Psoas muscle (tissue), 7 donors: ENCODE measurements at regions not wholly inside any gene's neighbourhood (a gene's known extent, or its start where the extent isn't known, plus 50 kb on each side); places are given as distances from the start of the nearest gene placed in this dataset.

Experiments used
- ATAC-seq, 4 donors: fragments of 200-7000 bp; cut with Tn5 transposase; one replicate each; pipeline ENCODE4 v1.9.1; 2020; ENCODE audit warnings: moderate library complexity in 3 of 4, mild to moderate bottlenecking in 2 of 4
- DNase-seq, 2 donors: peaks; one replicate each; pipeline ENCODE4 v3.0.0-alpha.2; 2020
- H3K27ac ChIP-seq: fragments of 200-600 bp; one replicate; pipeline ENCODE4 v1.8.0; 2022
- H3K27me3 ChIP-seq, 3 donors: fragments of 200-600 bp in 1 of 3; one replicate each; pipeline versions ENCODE4 v1.6.1 to v1.8.0; 2013 to 2022; ENCODE audit warnings: low read length in 2 of 3, mild to moderate bottlenecking in 2 of 3, moderate library complexity in 1 of 3; ENCODE audit not compliant: insufficient read depth in 3 of 3
- H3K36me3 ChIP-seq, 2 donors: fragments of 200-600 bp in 1 of 2; one replicate each; pipeline versions ENCODE4 v1.6.1 to v1.8.0; 2013 to 2022; ENCODE audit warnings: low read depth in 1 of 2, mild to moderate bottlenecking in 1 of 2, moderate library complexity in 1 of 2; ENCODE audit not compliant: insufficient read depth in 1 of 2
- H3K4me1 ChIP-seq: fragments of 200-600 bp; one replicate; pipeline ENCODE4 v1.8.0; 2022
- H3K4me3 ChIP-seq: fragments of 200-600 bp; one replicate; pipeline ENCODE4 v1.8.0; 2022; ENCODE audit warnings: mild to moderate bottlenecking
- H3K9me3 ChIP-seq: fragments of 200-600 bp; one replicate; pipeline ENCODE4 v1.8.0; 2022
- WGBS, 3 donors: extraction: QIAGEN DNeasy Blood & Tissue Kit; methylation state at CpG; one replicate each; pipeline versions ENCODE4 v1.1.6 to v1.1.7; 2013; 5-methylcytosine and 5-hydroxymethylcytosine counted together
- intact Hi-C, 2 donors: fragments of 100-400 bp; cut with DNase I; formaldehyde crosslinking; loops; one replicate each; pipeline versions ENCODE4 v1.11.0 to v1.14.2; 2022
- TF ChIP-seq, protein P1 (sequence below): fragments of 200-600 bp; IDR thresholded peaks from one replicate; pipeline ENCODE4 v1.8.0; 2022; ENCODE audit warnings: antibody characterized with exemption
- donor health status: healthy with polysubstance abuse.
- donor health status: DM: no; HTN: no; CAD: no; lungs with moderate emphysema.
- donor health status: Bipolar disorder and iron deficiency.
- donor health status: healthy.
- donor health status: DM: yes; HTN: yes; CAD: no.
- donor health status: DM: no; HTN: no; CAD: no.
- donor health status: DM: yes; HTN: yes; CAD: no.

DNA sequence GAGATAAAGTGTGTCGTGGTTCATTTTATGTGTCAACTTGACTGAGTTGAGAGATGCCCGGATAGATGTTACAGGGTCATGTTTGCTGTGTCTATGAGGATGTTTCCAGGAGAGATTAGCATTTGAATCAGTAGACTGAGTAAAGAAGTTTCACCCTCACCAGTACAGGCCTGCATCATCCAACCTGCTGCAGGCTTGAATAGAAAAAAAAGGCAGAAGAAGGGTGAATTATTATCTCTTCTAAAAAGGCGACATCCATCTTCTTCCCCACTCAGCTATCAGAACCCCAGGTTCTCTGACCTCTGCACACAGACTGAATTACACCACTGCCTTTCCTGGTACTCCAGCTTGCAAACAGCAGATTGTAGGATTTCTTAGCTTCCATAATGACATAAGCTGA is 1293.7 kb upstream of the FLRT2 start:
- no peak for DNase-seq
- H3K27me3 ChIP-seq = no peaks in the 10 kb centered on the region
- no peak overlapping the region for H3K4me3 ChIP-seq
- WGBS, 3 donors = 85 to 90% (median 86%) methylated on average over 3 of the region's 3 CpGs
- H3K9me3 ChIP-seq = no peaks in the 10 kb centered on the region
- no peak overlapping the region for H3K27ac ChIP-seq
- intact Hi-C loops = no loop called here
- no peaks in the 10 kb centered on the region for H3K36me3 ChIP-seq
- TF ChIP-seq, protein P1, sequence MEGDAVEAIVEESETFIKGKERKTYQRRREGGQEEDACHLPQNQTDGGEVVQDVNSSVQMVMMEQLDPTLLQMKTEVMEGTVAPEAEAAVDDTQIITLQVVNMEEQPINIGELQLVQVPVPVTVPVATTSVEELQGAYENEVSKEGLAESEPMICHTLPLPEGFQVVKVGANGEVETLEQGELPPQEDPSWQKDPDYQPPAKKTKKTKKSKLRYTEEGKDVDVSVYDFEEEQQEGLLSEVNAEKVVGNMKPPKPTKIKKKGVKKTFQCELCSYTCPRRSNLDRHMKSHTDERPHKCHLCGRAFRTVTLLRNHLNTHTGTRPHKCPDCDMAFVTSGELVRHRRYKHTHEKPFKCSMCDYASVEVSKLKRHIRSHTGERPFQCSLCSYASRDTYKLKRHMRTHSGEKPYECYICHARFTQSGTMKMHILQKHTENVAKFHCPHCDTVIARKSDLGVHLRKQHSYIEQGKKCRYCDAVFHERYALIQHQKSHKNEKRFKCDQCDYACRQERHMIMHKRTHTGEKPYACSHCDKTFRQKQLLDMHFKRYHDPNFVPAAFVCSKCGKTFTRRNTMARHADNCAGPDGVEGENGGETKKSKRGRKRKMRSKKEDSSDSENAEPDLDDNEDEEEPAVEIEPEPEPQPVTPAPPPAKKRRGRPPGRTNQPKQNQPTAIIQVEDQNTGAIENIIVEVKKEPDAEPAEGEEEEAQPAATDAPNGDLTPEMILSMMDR = no peak
- ATAC-seq = no peak
- no peaks in the 10 kb centered on the region for H3K4me1 ChIP-seq

DNA sequence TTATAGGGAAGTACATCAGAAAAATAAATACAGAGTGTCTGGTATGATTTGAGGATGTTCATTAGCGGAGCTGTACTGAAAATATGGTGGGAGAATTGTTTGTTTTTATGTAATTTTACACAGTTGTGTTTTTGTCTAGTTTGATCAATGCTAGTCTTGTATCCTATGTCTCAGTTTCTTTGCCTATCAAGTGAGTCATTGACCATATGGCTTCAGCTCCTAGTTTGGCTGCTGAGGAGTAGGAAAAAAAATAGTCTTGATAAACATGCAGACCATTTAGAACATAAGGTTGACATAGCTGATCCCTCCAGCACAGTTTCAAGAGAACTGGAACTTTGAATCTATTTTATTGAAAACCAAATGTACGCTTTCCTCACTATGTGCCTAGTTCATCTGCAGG is 1292.1 kb upstream of the FLRT2 start:
- intact Hi-C loops = no loop called here
- H3K4me1 ChIP-seq = no peaks in the 10 kb centered on the region
- TF ChIP-seq, protein P1 = no peak
- no peak for DNase-seq
- ATAC-seq = no peak
- H3K36me3 ChIP-seq = no peaks in the 10 kb centered on the region
- no peak overlapping the region for H3K4me3 ChIP-seq
- WGBS, 3 donors = 97 to 100% (median 98%) methylated on average over 2 of the region's 2 CpGs
- H3K27me3 ChIP-seq = no peaks in the 10 kb centered on the region
- H3K27ac ChIP-seq = no peak overlapping the region
- no peaks in the 10 kb centered on the region for H3K9me3 ChIP-seq

DNA sequence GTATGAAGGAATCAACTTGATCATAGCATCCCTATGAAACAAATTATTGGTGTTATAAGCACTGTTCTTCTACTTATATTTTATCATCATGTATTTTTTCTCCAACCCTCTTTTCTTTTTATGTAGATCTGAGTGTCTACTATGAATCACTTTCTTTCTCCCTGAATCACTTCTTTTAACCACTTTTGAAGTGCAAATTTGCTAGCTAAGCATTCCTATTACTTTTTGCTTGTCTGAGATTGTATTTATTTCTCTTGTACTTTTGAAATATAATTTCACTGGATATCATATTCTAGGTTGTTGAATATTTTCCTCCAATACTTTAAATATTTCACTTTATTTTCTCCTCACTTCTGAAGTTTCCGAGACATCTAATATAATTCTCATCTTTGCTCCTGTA is 1282.3 kb upstream of the FLRT2 start:
- H3K4me1 ChIP-seq = no peaks in the 10 kb centered on the region
- H3K9me3 ChIP-seq = no peaks in the 10 kb centered on the region
- TF ChIP-seq, protein P1 = no peak
- DNase-seq (no peak), ATAC-seq (no peak)
- no peak overlapping the region for H3K27ac ChIP-seq
- intact Hi-C loops = no loop called here
- no peak overlapping the region for H3K4me3 ChIP-seq
- no peaks in the 10 kb centered on the region for H3K27me3 ChIP-seq
- no peaks in the 10 kb centered on the region for H3K36me3 ChIP-seq
- WGBS, 3 donors = 96 to 100% (median 100%) methylated on average over 1 of the region's 1 CpG

DNA sequence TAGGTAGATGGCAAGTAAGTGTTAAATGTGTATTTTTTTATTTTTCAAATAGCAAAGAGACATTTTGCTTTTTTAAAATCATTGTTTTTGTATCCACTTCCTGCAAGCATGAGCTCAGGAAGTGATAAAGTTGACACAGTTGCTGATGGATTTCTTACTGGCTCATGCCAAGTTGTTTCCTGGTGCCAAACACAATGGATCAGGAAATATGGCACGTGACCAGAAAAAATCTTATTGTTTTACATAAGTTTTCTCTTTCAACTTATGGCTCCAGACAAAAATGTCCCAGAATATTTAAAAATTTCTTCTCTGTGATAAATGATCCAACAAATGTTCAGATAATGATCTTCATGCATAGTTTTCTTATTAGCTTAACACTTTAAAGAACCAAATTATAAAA is 1279.1 kb upstream of the FLRT2 start:
- TF ChIP-seq, protein P1 = no peak
- H3K4me3 ChIP-seq = no peak overlapping the region
- DNase-seq (no peak), ATAC-seq (no peak)
- H3K4me1 ChIP-seq = no peaks in the 10 kb centered on the region
- H3K36me3 ChIP-seq = no peaks in the 10 kb centered on the region
- no peak overlapping the region for H3K27ac ChIP-seq
- WGBS, 3 donors = 6 to 26% (median 8%) methylated on average over 1 of the region's 1 CpG
- H3K27me3 ChIP-seq = no peaks in the 10 kb centered on the region
- no peaks in the 10 kb centered on the region for H3K9me3 ChIP-seq
- intact Hi-C loops = no loop called here

DNA sequence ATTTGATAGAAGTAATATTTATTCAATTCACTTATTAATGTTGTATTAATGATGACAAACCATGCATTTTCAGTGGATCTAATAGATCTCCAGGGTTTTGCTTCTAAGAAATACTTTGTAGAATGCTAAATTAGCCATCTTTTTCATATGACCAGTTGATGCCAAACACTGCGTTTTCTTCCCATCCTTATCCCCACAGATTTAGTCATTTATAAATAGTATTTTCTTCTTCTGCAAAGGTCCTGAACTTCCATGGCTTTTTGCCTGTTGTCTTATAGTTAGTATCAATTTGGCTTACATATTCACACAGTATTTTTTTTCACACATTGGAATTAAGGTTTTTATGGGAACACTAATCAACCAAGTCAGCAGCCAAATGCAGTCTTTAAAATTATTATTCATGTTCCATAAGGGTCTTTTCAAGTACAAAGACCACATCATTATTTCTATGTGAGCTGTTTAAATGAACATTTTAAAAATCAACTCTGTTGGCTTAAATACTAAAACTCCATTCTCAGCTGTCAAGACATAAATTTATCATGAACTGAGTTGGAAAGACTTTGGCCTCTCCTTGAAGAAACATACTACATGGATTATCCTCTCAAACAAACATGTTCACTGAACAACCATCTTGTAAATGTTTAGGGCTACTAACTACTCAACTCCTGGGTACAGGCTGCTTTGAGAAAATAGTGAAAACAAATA is 1278.4 kb upstream of the FLRT2 start:
- ATAC-seq (no peak), DNase-seq (no peak)
- Histone ChIP-seq H3K4me3 (no peak overlapping the region), H3K9me3 (no peaks in the 10 kb centered on the region), H3K36me3 (no peaks in the 10 kb centered on the region), H3K27ac (no peak overlapping the region), H3K4me1 (no peaks in the 10 kb centered on the region), H3K27me3 (no peaks in the 10 kb centered on the region)
- WGBS, 3 donors = 9 to 31% (median 14%) methylated on average over 1 of the region's 1 CpG
- intact Hi-C loops = no loop called here
- TF ChIP-seq, protein P1 = no peak
